GM12891 (cell line): ENCODE measurements at regions not wholly inside any gene's neighbourhood (a gene's known extent, or its start where the extent isn't known, plus 50 kb on each side); places are given as distances from the start of the nearest gene placed in this dataset.
"Not testable (repeated sequence)": the region's sequence is repeated elsewhere in the genome, so short reads cannot be mapped to it uniquely, and the experiment has no call there.

Source experiments
- PAX5 ChIP-seq: IDR thresholded peaks from 2 replicates; pipeline ENCODE4 v1.6.1; 2011; ENCODE audit warnings: low read length, moderate library complexity, mild to moderate bottlenecking; ENCODE audit not compliant: insufficient read depth, severe bottlenecking
- POLR2A ChIP-seq: IDR thresholded peaks from 2 replicates; pipeline ENCODE4 v1.6.1; 2011; ENCODE audit warnings: low read depth, low read length, control low read depth
- POLR2AphosphoS5 ChIP-seq: IDR thresholded peaks from 2 replicates; pipeline ENCODE4 v1.6.1; 2011; ENCODE audit warnings: low read depth, low read length, control low read depth
- POU2F2 ChIP-seq: IDR thresholded peaks from 2 replicates; pipeline ENCODE4 v1.6.1; 2011; ENCODE audit warnings: low read depth, mild to moderate bottlenecking, control low read depth, low read length, moderate library complexity
- SPI1 ChIP-seq: IDR thresholded peaks from 2 replicates; pipeline ENCODE4 v1.6.1; 2011; ENCODE audit warnings: low read depth, low read length, control low read depth
- TAF1 ChIP-seq: IDR thresholded peaks from 2 replicates; pipeline ENCODE4 v1.6.1; 2011; ENCODE audit warnings: low read depth, low read length, control low read depth

DNA sequence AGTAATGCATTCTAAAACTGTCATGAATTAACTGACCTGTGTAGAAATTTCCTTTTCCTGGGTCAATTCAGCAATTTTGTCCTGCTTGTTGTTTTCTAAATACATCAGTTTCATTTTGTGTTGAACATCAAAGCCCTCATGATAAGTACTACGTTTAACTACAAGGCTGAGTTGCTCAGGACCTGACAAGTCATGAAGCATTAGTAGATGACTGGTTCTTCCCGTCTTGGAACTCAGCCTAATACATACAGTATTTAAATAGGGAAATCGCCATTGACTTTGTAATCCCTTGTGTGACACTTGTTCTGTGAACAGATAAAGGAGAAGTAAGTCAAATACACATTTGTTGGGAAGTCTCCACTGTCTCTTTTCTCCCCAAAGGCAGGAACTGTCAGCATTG, 727.1 kb downstream of the TTLL7 start:
- not testable (repeated sequence) for TF ChIP-seq POLR2A, TAF1, POLR2AphosphoS5, SPI1, PAX5, POU2F2
